WI38 (cell line): ENCODE measurements at regions not wholly inside any gene's neighbourhood (a gene's known extent, or its start where the extent isn't known, plus 50 kb on each side); places are given as distances from the start of the nearest gene placed in this dataset.

ENCODE experiments used
- H3K4me3 ChIP-seq: 2 replicates; pipeline ENCODE4 v1.5.1; 2011; ENCODE audit warnings: low read depth, mild to moderate bottlenecking, control low read depth, low read length
- TF ChIP-seq, protein P1 (sequence below): IDR thresholded peaks from 2 replicates; pipeline ENCODE4 v1.5.1; 2012; ENCODE audit warnings: low read depth, mild to moderate bottlenecking, control low read depth, low read length

- no peak overlapping the region for H3K4me3 ChIP-seq
- TF ChIP-seq, protein P1, sequence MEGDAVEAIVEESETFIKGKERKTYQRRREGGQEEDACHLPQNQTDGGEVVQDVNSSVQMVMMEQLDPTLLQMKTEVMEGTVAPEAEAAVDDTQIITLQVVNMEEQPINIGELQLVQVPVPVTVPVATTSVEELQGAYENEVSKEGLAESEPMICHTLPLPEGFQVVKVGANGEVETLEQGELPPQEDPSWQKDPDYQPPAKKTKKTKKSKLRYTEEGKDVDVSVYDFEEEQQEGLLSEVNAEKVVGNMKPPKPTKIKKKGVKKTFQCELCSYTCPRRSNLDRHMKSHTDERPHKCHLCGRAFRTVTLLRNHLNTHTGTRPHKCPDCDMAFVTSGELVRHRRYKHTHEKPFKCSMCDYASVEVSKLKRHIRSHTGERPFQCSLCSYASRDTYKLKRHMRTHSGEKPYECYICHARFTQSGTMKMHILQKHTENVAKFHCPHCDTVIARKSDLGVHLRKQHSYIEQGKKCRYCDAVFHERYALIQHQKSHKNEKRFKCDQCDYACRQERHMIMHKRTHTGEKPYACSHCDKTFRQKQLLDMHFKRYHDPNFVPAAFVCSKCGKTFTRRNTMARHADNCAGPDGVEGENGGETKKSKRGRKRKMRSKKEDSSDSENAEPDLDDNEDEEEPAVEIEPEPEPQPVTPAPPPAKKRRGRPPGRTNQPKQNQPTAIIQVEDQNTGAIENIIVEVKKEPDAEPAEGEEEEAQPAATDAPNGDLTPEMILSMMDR: no peak
These were observed 287.4 kb upstream of the PDGFD start for GRCh38 chr11:104451197-104451893.

- no peak overlapping the region for H3K4me3 ChIP-seq
- TF ChIP-seq, protein P1: no peak
These were observed 279.4 kb upstream of the PDGFD start for GRCh38 chr11:104443387-104443786.

- H3K4me3 ChIP-seq: no peak overlapping the region
- TF ChIP-seq, protein P1: no peak
These were observed 278.4 kb upstream of the PDGFD start for GRCh38 chr11:104442321-104442720.

GRCh38 chr11:104435494-104435893 is 271.5 kb upstream of the PDGFD start:
- TF ChIP-seq, protein P1: no peak
- H3K4me3 ChIP-seq: no peak overlapping the region

GRCh38 chr11:104433751-104434150 is 269.8 kb upstream of the PDGFD start:
- TF ChIP-seq, protein P1: no peak
- H3K4me3 ChIP-seq: no peak overlapping the region

DNA sequence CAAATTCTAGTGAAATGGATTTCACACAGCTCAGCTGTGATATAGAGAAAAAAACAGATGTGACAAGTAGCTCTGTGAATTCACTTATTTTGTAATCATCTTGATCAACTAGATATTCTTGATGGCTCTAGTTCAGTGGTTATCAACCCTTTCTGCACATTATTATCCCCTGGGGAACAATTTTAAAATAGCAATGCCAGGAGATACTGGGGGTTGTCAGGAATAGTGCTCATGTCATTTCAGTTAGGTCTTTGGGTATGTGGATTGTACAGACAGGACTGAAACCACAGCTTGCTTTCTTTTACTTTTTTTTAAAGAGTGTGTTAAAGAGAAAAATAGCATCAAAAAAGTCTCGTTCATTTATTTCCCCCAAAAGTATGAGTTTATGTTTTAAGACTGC is 269.0 kb upstream of the PDGFD start:
- H3K4me3 ChIP-seq: no peak overlapping the region
- TF ChIP-seq, protein P1: no peak

- TF ChIP-seq, protein P1: no peak
- H3K4me3 ChIP-seq: no peak overlapping the region
These were observed 268.6 kb upstream of the PDGFD start for GRCh38 chr11:104432526-104432925.
